Thoracic aorta (tissue), 2 donors: ENCODE measurements at regions not wholly inside any gene's neighbourhood (a gene's known extent, or its start where the extent isn't known, plus 50 kb on each side); places are given as distances from the start of the nearest gene placed in this dataset.

Source experiments
- ATAC-seq: fragments of 150-250 bp; one replicate; pipeline ENCODE4 v1.8.0; 2017; ENCODE audit warnings: low read depth; ENCODE audit not compliant: insufficient number of reproducible peaks, low FRiP score
- DNase-seq: peaks from one replicate; pipeline ENCODE4 v3.0.0-alpha.2; 2020; ENCODE audit warnings: low spot score
- H3K27ac ChIP-seq, 2 donors: fragments of 200-600 bp; sonication (generic); 1 replicate in 1 of 2; 2 replicates in 1 of 2; pipeline ENCODE4 v1.5.1; 2016; ENCODE audit warnings: mild to moderate bottlenecking in 2 of 2, moderate library complexity in 2 of 2
- H3K27me3 ChIP-seq: fragments of 200-600 bp; sonication (generic); replicated peaks from 2 replicates; pipeline ENCODE4 v1.6.0; 2016; ENCODE audit warnings: mild to moderate bottlenecking; ENCODE audit not compliant: insufficient read depth
- H3K36me3 ChIP-seq: fragments of 200-600 bp; sonication (generic); one replicate; pipeline ENCODE4 v1.5.1; 2016
- H3K4me1 ChIP-seq, 2 donors: fragments of 200-600 bp; sonication (generic); 1 replicate in 1 of 2; 2 replicates in 1 of 2; pipeline versions ENCODE4 v1.5.1 to v1.6.0; 2016; ENCODE audit warnings: low read depth in 2 of 2, mild to moderate bottlenecking in 1 of 2; ENCODE audit not compliant: control insufficient read depth in 1 of 2
- H3K4me3 ChIP-seq: fragments of 200-600 bp; sonication (generic); 2 replicates; pipeline ENCODE4 v1.5.1; 2016; ENCODE audit warnings: mild to moderate bottlenecking
- H3K9me3 ChIP-seq: fragments of 200-600 bp; sonication (generic); 2 replicates; pipeline ENCODE4 v1.5.1; 2016
- CTCF ChIP-seq: fragments of 200-600 bp; sonication (generic); IDR thresholded peaks from one replicate; pipeline ENCODE4 v1.5.1; 2019; ENCODE audit warnings: antibody characterized with exemption

- H3K4me3 ChIP-seq: no peak overlapping the region
- H3K27ac ChIP-seq: no peak overlapping the region
- H3K27me3 ChIP-seq: no peaks in the 10 kb centered on the region
- peaks cover 9% of the 10 kb centered on the region for H3K9me3 ChIP-seq
- ATAC-seq (no peak), DNase-seq (no peak)
- H3K36me3 ChIP-seq: no peaks in the 10 kb centered on the region
- peaks cover 0 to 4% of the 10 kb centered on the region in 2 donors for H3K4me1 ChIP-seq
- TF ChIP-seq CTCF: no peak
Measured at GRCh38 chr9:81335879-81336421, 353.4 kb downstream of the TLE1 start.

- no peaks in the 10 kb centered on the region for H3K36me3 ChIP-seq
- H3K27me3 ChIP-seq: no peaks in the 10 kb centered on the region
- peak; percentile 39 for ATAC-seq
- peaks cover 13% of the 10 kb centered on the region for H3K9me3 ChIP-seq
- no peak for DNase-seq
- no peak overlapping the region for H3K27ac ChIP-seq
- peaks cover 0 to 9% of the 10 kb centered on the region in 2 donors for H3K4me1 ChIP-seq
- H3K4me3 ChIP-seq: no peak overlapping the region
- no peak for TF ChIP-seq CTCF
Measured at GRCh38 chr9:81321551-81321950, 367.8 kb downstream of the TLE1 start.

GRCh38 chr9:81320909-81321482 is 368.4 kb downstream of the TLE1 start:
- H3K27ac ChIP-seq: no peak overlapping the region
- H3K27me3 ChIP-seq: no peaks in the 10 kb centered on the region
- peaks cover 0 to 9% of the 10 kb centered on the region in 2 donors for H3K4me1 ChIP-seq
- TF ChIP-seq CTCF: no peak
- H3K4me3 ChIP-seq: peak overlapping the region; percentile 9
- no peaks in the 10 kb centered on the region for H3K36me3 ChIP-seq
- DNase-seq (no peak), ATAC-seq (no peak)
- H3K9me3 ChIP-seq: peaks cover 13% of the 10 kb centered on the region

GRCh38 chr9:81318571-81318970 is 370.8 kb downstream of the TLE1 start:
- ATAC-seq (no peak), DNase-seq (no peak)
- H3K36me3 ChIP-seq: no peaks in the 10 kb centered on the region
- no peak for TF ChIP-seq CTCF
- H3K4me3 ChIP-seq: no peak overlapping the region
- H3K27ac ChIP-seq: no peak overlapping the region
- H3K4me1 ChIP-seq: peaks cover 0 to 9% of the 10 kb centered on the region in 2 donors
- H3K9me3 ChIP-seq: no peaks in the 10 kb centered on the region
- H3K27me3 ChIP-seq: no peaks in the 10 kb centered on the region

- H3K36me3 ChIP-seq: no peaks in the 10 kb centered on the region
- ATAC-seq: no peak
- H3K9me3 ChIP-seq: no peaks in the 10 kb centered on the region
- no peak for DNase-seq
- peaks cover 0 to 9% of the 10 kb centered on the region in 2 donors for H3K4me1 ChIP-seq
- no peaks in the 10 kb centered on the region for H3K27me3 ChIP-seq
- no peak overlapping the region for H3K4me3 ChIP-seq
- H3K27ac ChIP-seq: no peak overlapping the region
- TF ChIP-seq CTCF: no peak
Measured at GRCh38 chr9:81317939-81318338, 371.4 kb downstream of the TLE1 start.
